IMR-90 (cell line): ENCODE measurements at regions not wholly inside any gene's neighbourhood (a gene's known extent, or its start where the extent isn't known, plus 50 kb on each side); places are given as distances from the start of the nearest gene placed in this dataset.

Experiments
- ATAC-seq: fragments of 200-7000 bp; cut with Tn5 transposase; 2 replicates; pipeline ENCODE4 v1.9.1; 2020; ENCODE audit warnings: low read depth, mild to moderate bottlenecking, moderate library complexity
- BruUV-seq: library from RNA; stranded (reverse); fragments of 400-500 nt; replicated peaks from 2 replicates; lab custom pipeline; 2021; lab: Mats Ljungman, UMichigan
- CTCF ChIA-PET: fragments of 300-600 bp; formaldehyde crosslinking; extraction: SDS; loops from one replicate; lab custom pipeline; 2021; ENCODE audit warnings: antibody characterized with exemption; lab: Yijun Ruan, JAX
- POLR2A ChIA-PET: fragments of 300-600 bp; sonication (Branson Sonifier 250); formaldehyde crosslinking; loops from one replicate; lab custom pipeline; 2022; ENCODE audit warnings: antibody characterized with exemption; ENCODE audit not compliant: unreplicated experiment; lab: Charles Lee
- DNase-seq: peaks from one replicate; pipeline ENCODE4 v3.0.0; 2013
- H2AFZ ChIP-seq: replicated peaks from 2 replicates; pipeline ENCODE3; 2013; ENCODE audit warnings: low read length, mild to moderate bottlenecking; ENCODE audit not compliant: poor library complexity
- H2AK5ac ChIP-seq: 2 replicates; pipeline ENCODE4 v1.6.1; 2013; ENCODE audit warnings: low read depth, low read length, inconsistent platforms
- H2AK9ac ChIP-seq: replicated peaks from 2 replicates; pipeline ENCODE3; 2013; ENCODE audit warnings: mild to moderate bottlenecking, low read depth, low read length, moderate library complexity; ENCODE audit not compliant: poor library complexity
- H2BK120ac ChIP-seq: 2 replicates; pipeline ENCODE4 v1.6.1; 2013; ENCODE audit warnings: low read depth, low read length, inconsistent platforms
- H2BK15ac ChIP-seq: 3 replicates; pipeline ENCODE4 v1.6.1; 2013; ENCODE audit warnings: low read depth, low read length, inconsistent platforms
- H2BK20ac ChIP-seq: 2 replicates; pipeline ENCODE4 v1.6.1; 2013; ENCODE audit warnings: low read depth, mild to moderate bottlenecking, inconsistent platforms, low read length, moderate library complexity
- H2BK5ac ChIP-seq: 2 replicates; pipeline ENCODE4 v1.6.1; 2013; ENCODE audit warnings: mild to moderate bottlenecking, low read depth, low read length, inconsistent platforms; ENCODE audit not compliant: poor library complexity, severe bottlenecking
- H3K14ac ChIP-seq: replicated peaks from 2 replicates; pipeline ENCODE4 v1.6.1; 2013; ENCODE audit warnings: low read depth, low read length, inconsistent platforms
- H3K18ac ChIP-seq: 2 replicates; pipeline ENCODE4 v1.6.1; 2013; ENCODE audit warnings: low read depth, low read length, control low read depth
- H3K23ac ChIP-seq: 2 replicates; pipeline ENCODE4 v1.6.1; 2013; ENCODE audit warnings: low read depth, low read length, inconsistent platforms
- H3K27ac ChIP-seq: 2 replicates; pipeline ENCODE4 v1.5.1; 2013; ENCODE audit warnings: mild to moderate bottlenecking, control low read depth, low read length; ENCODE audit not compliant: insufficient read depth
- H3K27me3 ChIP-seq: 2 replicates; pipeline ENCODE4 v1.6.1; 2013; ENCODE audit warnings: low read length; ENCODE audit not compliant: control insufficient read depth, insufficient read depth
- H3K36me3 ChIP-seq: 2 replicates; pipeline ENCODE4 v1.6.1; 2013; ENCODE audit warnings: low read length, mixed read lengths; ENCODE audit not compliant: control insufficient read depth, insufficient read depth
- H3K4ac ChIP-seq: 2 replicates; pipeline ENCODE4 v1.6.1; 2013; ENCODE audit warnings: low read depth, low read length, inconsistent platforms
- H3K4me1 ChIP-seq: 2 replicates; pipeline ENCODE4 v1.6.1; 2013; ENCODE audit warnings: low read length, mixed read lengths; ENCODE audit not compliant: control insufficient read depth, insufficient read depth
- H3K4me2 ChIP-seq: 2 replicates; pipeline ENCODE4 v1.6.1; 2013; ENCODE audit warnings: low read depth, mild to moderate bottlenecking, control low read depth, low read length, moderate library complexity
- H3K4me3 ChIP-seq: 2 replicates; pipeline ENCODE4 v1.5.1; 2013; ENCODE audit warnings: low read depth, mild to moderate bottlenecking, control low read depth, low read length, moderate library complexity; ENCODE audit not compliant: insufficient read depth
- H3K56ac ChIP-seq: 2 replicates; pipeline ENCODE4 v1.6.1; 2013; ENCODE audit warnings: low read length, inconsistent platforms; ENCODE audit not compliant: insufficient read depth; ENCODE audit errors: extremely low read depth
- H3K79me1 ChIP-seq, 2 experiments: 2 replicates each; pipeline ENCODE4 v1.6.1; 2013; ENCODE audit warnings: low read length in 2 of 2, inconsistent platforms in 1 of 2, low read depth in 1 of 2
- H3K9ac ChIP-seq: 2 replicates; pipeline ENCODE4 v1.6.1; 2013; ENCODE audit warnings: low read depth, low read length, control low read depth
- H3K9me1 ChIP-seq: 2 replicates; pipeline ENCODE4 v1.6.1; 2013; ENCODE audit warnings: low read length, inconsistent platforms; ENCODE audit not compliant: insufficient read depth
- H3K9me3 ChIP-seq: 2 replicates; pipeline ENCODE4 v1.6.1; 2013; ENCODE audit warnings: low read length; ENCODE audit not compliant: control insufficient read depth, insufficient read depth
- H4K20me1 ChIP-seq: 2 replicates; pipeline ENCODE4 v1.6.1; 2013; ENCODE audit warnings: low read length, inconsistent platforms; ENCODE audit not compliant: insufficient read depth
- H4K5ac ChIP-seq: 2 replicates; pipeline ENCODE4 v1.6.1; 2013; ENCODE audit warnings: mild to moderate bottlenecking, low read depth, low read length, control low read depth
- H4K8ac ChIP-seq, 2 experiments: 2 replicates each; pipeline ENCODE4 v1.6.1; 2013; ENCODE audit warnings: low read depth in 2 of 2, low read length in 2 of 2, control low read depth in 1 of 2, inconsistent platforms in 1 of 2
- H4K91ac ChIP-seq: 2 replicates; pipeline ENCODE4 v1.6.1; 2013; ENCODE audit warnings: low read depth, low read length, inconsistent platforms; ENCODE audit not compliant: insufficient read depth
- BHLHE40 ChIP-seq: fragments of 150-350 bp; IDR thresholded peaks from 2 replicates; pipeline ENCODE4 v1.6.1; 2016; ENCODE audit warnings: mild to moderate bottlenecking, low read depth, low read length
- MAZ ChIP-seq: IDR thresholded peaks from 2 replicates; pipeline ENCODE4 v1.6.1; 2012; ENCODE audit warnings: low read depth, mild to moderate bottlenecking, low read length, improper control_type of control experiment, moderate library complexity, borderline replicate concordance
- RAD21 ChIP-seq: IDR thresholded peaks from 2 replicates; pipeline ENCODE4 v1.6.1; 2012; ENCODE audit warnings: low read length, improper control_type of control experiment
- whole genome bisulfite sequencing, 2 experiments: methylation state at CpG; one replicate each; pipeline versions ENCODE4 v1.1.5 to v1.1.7; 2013; ENCODE audit warnings: missing lambda C conversion rate in 2 of 2; ENCODE audit not compliant: insufficient read length in 1 of 2; ENCODE audit errors: extremely low coverage in 2 of 2; 5-methylcytosine and 5-hydroxymethylcytosine counted together
- dilution Hi-C: fragments of 300-500 bp; cut with HindIII; formaldehyde crosslinking; loops from one replicate; pipeline ENCODE4 v1.14.3; 2018; ENCODE audit warnings: low sequenced_read_pairs; ENCODE audit not compliant: unreplicated experiment
- in situ Hi-C: fragments of 300-500 bp; cut with MboI; formaldehyde crosslinking; loops from 3 replicates; pipeline ENCODE4 v1.14.3; 2019; ENCODE audit warnings: low sequenced_read_pairs, inconsistent platforms, mixed read lengths
- intact Hi-C: fragments of 100-400 bp; cut with micrococcal nuclease; formaldehyde crosslinking; loops from 2 replicates; pipeline ENCODE4 v1.10.0; 2022

GRCh38 chr6:100155141-100155540, 161.1 kb upstream of the MCHR2 start:
- no peak overlapping the region for H4K5ac ChIP-seq
- no peak overlapping the region for H2BK5ac ChIP-seq
- no peak overlapping the region for H3K18ac ChIP-seq
- TF ChIP-seq RAD21 (no peak), MAZ (no peak), BHLHE40 (no peak)
- no peak overlapping the region for H2BK120ac ChIP-seq
- H3K23ac ChIP-seq, result no peak overlapping the region
- no peak overlapping the region for H2AK5ac ChIP-seq
- H3K27me3 ChIP-seq, result peaks cover 10% of the 10 kb centered on the region
- no peak for ATAC-seq
- H3K4me3 ChIP-seq, result no peak overlapping the region
- no peak overlapping the region for H2AFZ ChIP-seq
- H3K9me3 ChIP-seq, result no peaks in the 10 kb centered on the region
- no peaks in the 10 kb centered on the region for H3K9me1 ChIP-seq
- BruUV-seq, result no TSS peak
- no peak overlapping the region for H4K91ac ChIP-seq
- ChIA-PET CTCF (no interaction called here), POLR2A (no interaction called here)
- intact Hi-C loops (no loop called here), dilution Hi-C loops (no loop called here), in situ Hi-C loops (no loop called here)
- no peak overlapping the region for H2AK9ac ChIP-seq
- DNase-seq, result no peak
- no peak overlapping the region for H3K4me2 ChIP-seq
- no peak overlapping the region for H3K9ac ChIP-seq
- H3K14ac ChIP-seq, result no peak overlapping the region
- WGBS, 2 experiments, result no CpG with 5 or more reads among the region's 2 CpGs
- no peaks in the 10 kb centered on the region for H3K79me1 ChIP-seq
- H3K56ac ChIP-seq, result no peak overlapping the region
- H3K27ac ChIP-seq, result no peak overlapping the region
- no peaks in the 10 kb centered on the region for H3K36me3 ChIP-seq
- no peak overlapping the region for H2BK15ac ChIP-seq
- H2BK20ac ChIP-seq, result no peak overlapping the region
- H4K8ac ChIP-seq, result no peak overlapping the region
- no peak overlapping the region for H3K4ac ChIP-seq
- H3K4me1 ChIP-seq, result no peaks in the 10 kb centered on the region
- H4K20me1 ChIP-seq, result no peaks in the 10 kb centered on the region
